CD4-positive, alpha-beta T cell (primary cell): ENCODE measurements at regions not wholly inside any gene's neighbourhood (a gene's known extent, or its start where the extent isn't known, plus 50 kb on each side); places are given as distances from the start of the nearest gene placed in this dataset.

Source experiments
- ATAC-seq: fragments of 200-7000 bp; cut with Tn5 transposase; one replicate; pipeline ENCODE4 v1.10.0; 2022; ENCODE audit warnings: mild to moderate bottlenecking; ENCODE audit not compliant: poor library complexity
- CTCF ChIA-PET: fragments of 350-600 bp; sonication (Branson Sonifier 250); formaldehyde crosslinking; loops from one replicate; lab custom pipeline; 2021; ENCODE audit warnings: antibody characterized with exemption, inconsistent platforms; lab: Charles Lee
- POLR2A ChIA-PET: fragments of 350-600 bp; sonication (Branson Sonifier 250); formaldehyde crosslinking; loops from one replicate; lab custom pipeline; 2021; ENCODE audit warnings: antibody characterized with exemption, inconsistent platforms; lab: Charles Lee
- DNase-seq, 14 experiments: peaks; one replicate each; pipeline ENCODE4 v3.0.0-alpha.2; 2013 to 2020; ENCODE audit warnings: mixed read lengths in 2 of 14
- H3K27ac ChIP-seq, 2 donors: one replicate each; pipeline versions ENCODE4 v1.5.1 to v1.7.0; 2013; ENCODE audit warnings: low read length in 2 of 2, low read depth in 1 of 2, mild to moderate bottlenecking in 1 of 2
- H3K27me3 ChIP-seq, 2 experiments: 1 replicate in 1 of 2; 2 replicates in 1 of 2; pipeline versions ENCODE4 v1.6.1 to v1.7.0; 2013; ENCODE audit warnings: low read length in 2 of 2, control low read depth in 1 of 2, mild to moderate bottlenecking in 1 of 2, moderate library complexity in 1 of 2; ENCODE audit not compliant: insufficient read depth in 2 of 2, control insufficient read depth in 1 of 2
- H3K36me3 ChIP-seq: one replicate; pipeline ENCODE4 v1.6.1; 2013; ENCODE audit warnings: low read length, control low read depth; ENCODE audit not compliant: insufficient read depth
- H3K4me1 ChIP-seq: one replicate; pipeline ENCODE4 v1.6.1; 2013; ENCODE audit warnings: low read length, control low read depth; ENCODE audit not compliant: insufficient read depth
- H3K4me3 ChIP-seq: one replicate; pipeline ENCODE4 v1.5.1; 2013; ENCODE audit warnings: mild to moderate bottlenecking, low read length, moderate library complexity
- H3K9me3 ChIP-seq, 2 experiments: 1 replicate in 1 of 2; 2 replicates in 1 of 2; pipeline versions ENCODE4 v1.6.1 to v1.7.0; 2013; ENCODE audit warnings: low read length in 2 of 2, mild to moderate bottlenecking in 2 of 2, control low read depth in 1 of 2, moderate library complexity in 1 of 2; ENCODE audit not compliant: control insufficient read depth in 1 of 2, insufficient read depth in 1 of 2
- H3K27ac Mint-ChIP-seq: one replicate; pipeline ENCODE4 v1.8.0; 2020; ENCODE audit warnings: mixed read lengths
- H3K27me3 Mint-ChIP-seq: one replicate; pipeline ENCODE4 v1.8.0; 2021; ENCODE audit warnings: mixed read lengths
- H3K36me3 Mint-ChIP-seq: one replicate; pipeline ENCODE4 v1.8.0; 2021; ENCODE audit warnings: low read depth, mixed read lengths
- H3K4me1 Mint-ChIP-seq: one replicate; pipeline ENCODE4 v1.8.0; 2021; ENCODE audit warnings: low read depth, mixed read lengths
- H3K4me3 Mint-ChIP-seq: one replicate; pipeline ENCODE4 v1.8.0; 2020; ENCODE audit warnings: mild to moderate bottlenecking, mixed read lengths
- H3K9me3 Mint-ChIP-seq: one replicate; pipeline ENCODE4 v1.8.0; 2020; ENCODE audit warnings: mixed read lengths
- CTCF ChIP-seq: fragments of 200-600 bp; IDR thresholded peaks from one replicate; pipeline ENCODE4 v1.8.0; 2022; ENCODE audit warnings: antibody characterized with exemption, mild to moderate bottlenecking
- intact Hi-C, 2 experiments: fragments of 100-400 bp; cut with DNase I in 1 of 2; cut with micrococcal nuclease in 1 of 2; formaldehyde crosslinking; loops; one replicate each; pipeline versions ENCODE4 v1.15.1 to v1.9.0; 2023 to 2025; cut with DNase I, micrococcal nuclease

GRCh38 chr2:78408795-78409118, 616.7 kb upstream of the REG3G start:
- Mint-ChIP-seq H3K27me3 (no peaks in the 10 kb centered on the region), H3K4me1 (no peaks in the 10 kb centered on the region), H3K4me3 (no peak overlapping the region), H3K27ac (no peak overlapping the region), H3K9me3 (peaks cover 11% of the 10 kb centered on the region), H3K36me3 (no peaks in the 10 kb centered on the region)
- H3K4me3 ChIP-seq = no peak overlapping the region
- intact Hi-C loops = no loop called here
- H3K27ac ChIP-seq = no peak overlapping the region
- peaks cover 14 to 18% of the 10 kb centered on the region in 2 experiments for H3K9me3 ChIP-seq
- CTCF ChIA-PET = no interaction called here
- no peaks in the 10 kb centered on the region for H3K4me1 ChIP-seq
- H3K27me3 ChIP-seq = no peaks in the 10 kb centered on the region
- POLR2A ChIA-PET = no interaction called here
- no peak for DNase-seq
- no peaks in the 10 kb centered on the region for H3K36me3 ChIP-seq
- ATAC-seq = no peak
- no peak for TF ChIP-seq CTCF

GRCh38 chr2:78411303-78411702, 614.2 kb upstream of the REG3G start:
- ChIA-PET POLR2A (no interaction called here), CTCF (no interaction called here)
- H3K9me3 ChIP-seq = peaks cover 14% of the 10 kb centered on the region in 2 experiments
- H3K27me3 ChIP-seq = no peaks in the 10 kb centered on the region
- Mint-ChIP-seq H3K9me3 (peaks cover 7% of the 10 kb centered on the region), H3K4me1 (no peaks in the 10 kb centered on the region), H3K4me3 (no peak overlapping the region), H3K27me3 (no peaks in the 10 kb centered on the region), H3K36me3 (no peaks in the 10 kb centered on the region), H3K27ac (no peak overlapping the region)
- DNase-seq = no peak
- no peak overlapping the region for H3K4me3 ChIP-seq
- intact Hi-C loops = no loop called here
- no peak for ATAC-seq
- TF ChIP-seq CTCF = no peak
- H3K36me3 ChIP-seq = no peaks in the 10 kb centered on the region
- no peak overlapping the region for H3K27ac ChIP-seq
- H3K4me1 ChIP-seq = no peaks in the 10 kb centered on the region

GRCh38 chr2:78416625-78417300, 608.7 kb upstream of the REG3G start:
- intact Hi-C loops = no loop called here
- H3K4me3 ChIP-seq = no peak overlapping the region
- ChIA-PET CTCF (no interaction called here), POLR2A (interaction anchor here (0.9 kb wide), 1 partner anchor 30 kb away, joined by 3 read pairs; no protein-coding TSS in a partner anchor)
- Mint-ChIP-seq H3K36me3 (no peaks in the 10 kb centered on the region), H3K27me3 (no peaks in the 10 kb centered on the region), H3K27ac (no peak overlapping the region), H3K4me1 (no peaks in the 10 kb centered on the region), H3K4me3 (no peak overlapping the region), H3K9me3 (peaks cover 8% of the 10 kb centered on the region)
- H3K27me3 ChIP-seq = no peaks in the 10 kb centered on the region
- DNase-seq (no peak), ATAC-seq (no peak)
- no peak for TF ChIP-seq CTCF
- no peaks in the 10 kb centered on the region for H3K4me1 ChIP-seq
- H3K27ac ChIP-seq = no peak overlapping the region
- no peaks in the 10 kb centered on the region for H3K36me3 ChIP-seq
- H3K9me3 ChIP-seq = no peaks in the 10 kb centered on the region
